ENCODE measurements at regions not wholly inside any gene's neighbourhood (a gene's known extent, or its start where the extent isn't known, plus 50 kb on each side); places are given as distances from the start of the nearest gene placed in this dataset.
"Not testable (repeated sequence)": the region's sequence is repeated elsewhere in the genome, so short reads cannot be mapped to it uniquely, and the experiment has no call there.

DNA sequence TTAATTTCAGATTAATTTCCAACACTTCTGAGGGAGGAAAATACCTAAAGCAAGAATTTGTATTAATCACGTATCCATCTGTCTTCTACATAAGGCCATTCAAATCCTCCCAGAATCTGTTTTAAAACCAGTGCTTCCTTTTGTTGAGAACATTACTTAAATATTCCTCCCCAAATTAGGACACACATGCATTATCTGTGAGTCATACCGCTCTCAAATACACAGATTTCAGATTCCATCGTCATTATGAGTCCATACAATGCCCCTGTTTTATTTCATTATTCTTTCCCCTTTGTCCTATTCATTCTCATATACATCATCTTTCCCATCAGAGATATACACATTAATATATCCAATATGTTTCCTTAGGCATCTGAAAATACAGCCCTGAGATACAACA lies 57.3 kb upstream of the PRSS12 start:
- DNase-seq (ENCODE audit: low read depth in 4 of 4, low spot score in 3 of 4): no peak

- no peak for DNase-seq (ENCODE audit: low read depth in 4 of 4, low spot score in 3 of 4)
Observed at GRCh38 chr4:118417325-118417724, 64.5 kb upstream of the PRSS12 start.

DNA sequence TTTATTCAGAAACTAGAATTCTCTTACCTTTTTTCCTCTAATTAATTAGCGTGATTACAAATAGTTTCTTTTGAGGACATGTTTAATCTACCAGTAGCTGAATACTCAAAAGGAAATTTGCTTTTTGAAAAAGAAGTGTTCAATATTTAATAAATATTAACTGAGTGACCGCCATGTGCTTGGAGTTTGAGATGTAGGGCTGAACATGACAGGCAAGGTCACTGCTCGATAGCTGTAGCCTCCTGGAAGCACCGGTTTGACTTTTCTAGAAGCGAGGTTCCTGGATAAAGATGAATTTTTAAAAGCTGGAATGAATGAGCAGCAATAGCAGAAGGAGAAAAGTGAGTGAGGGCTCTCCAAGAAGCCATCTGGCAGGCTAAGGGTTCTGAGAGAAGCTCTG lies 65.0 kb upstream of the PRSS12 start:
- DNase-seq (ENCODE audit: low read depth in 4 of 4, low spot score in 3 of 4): not testable (repeated sequence)

DNA sequence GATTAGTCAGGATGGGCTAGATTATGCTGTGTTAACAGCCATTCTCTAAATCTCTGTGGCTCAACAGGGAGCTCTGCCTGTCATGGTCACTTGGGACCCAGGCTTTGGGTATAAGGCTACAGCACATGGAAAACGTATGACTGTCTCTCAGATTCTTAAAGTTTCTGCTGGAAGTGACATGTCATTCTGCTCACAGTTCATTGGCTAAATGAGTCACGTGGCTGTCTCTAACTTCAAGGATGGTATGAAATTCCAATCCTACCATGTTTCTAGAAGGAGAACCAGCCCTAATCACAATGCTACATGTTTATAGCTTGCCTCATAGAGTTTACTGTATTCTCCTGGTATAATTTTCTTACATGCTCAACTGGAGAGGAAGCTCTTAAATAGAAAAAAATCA lies 65.6 kb upstream of the PRSS12 start:
- not testable (repeated sequence) for DNase-seq (ENCODE audit: low read depth in 4 of 4, low spot score in 3 of 4)

- DNase-seq (ENCODE audit: low read depth in 4 of 4, low spot score in 3 of 4): not testable (repeated sequence)
Observed at GRCh38 chr4:118419626-118420025, 66.8 kb upstream of the PRSS12 start.

GRCh38 chr4:118424062-118424461 lies 71.3 kb upstream of the PRSS12 start:
- peak in 1 of 4 donors; percentile 1 for DNase-seq (ENCODE audit: low read depth in 4 of 4, low spot score in 3 of 4)

- not testable (repeated sequence) for DNase-seq (ENCODE audit: low read depth in 4 of 4, low spot score in 3 of 4)
Observed at GRCh38 chr4:118428881-118429280, 76.1 kb upstream of the PRSS12 start.

DNA sequence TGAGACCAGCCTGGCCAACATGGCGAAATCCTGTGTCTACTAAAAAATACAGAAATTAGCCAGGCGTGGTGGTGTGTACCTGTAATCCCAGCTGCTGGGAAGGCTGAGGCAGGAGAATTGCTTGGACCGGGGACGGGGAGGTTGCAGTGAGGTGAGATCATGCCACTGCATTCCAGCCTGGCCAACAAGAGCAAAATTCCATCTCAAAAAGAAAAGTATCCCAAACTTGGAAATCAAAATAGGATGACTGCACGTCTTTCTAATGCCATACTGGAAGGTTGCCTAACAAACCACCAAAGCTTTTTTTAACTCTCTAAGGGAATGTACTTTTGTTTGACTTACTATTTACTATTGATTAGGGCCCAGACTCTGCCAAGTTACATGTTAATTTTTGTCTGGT lies 79.6 kb upstream of the PRSS12 start:
- DNase-seq (ENCODE audit: low read depth in 4 of 4, low spot score in 3 of 4): not testable (repeated sequence)

GRCh38 chr4:118433612-118434375 lies 81.0 kb upstream of the PRSS12 start:
- DNase-seq (ENCODE audit: low read depth in 4 of 4, low spot score in 3 of 4): not testable (repeated sequence)

DNA sequence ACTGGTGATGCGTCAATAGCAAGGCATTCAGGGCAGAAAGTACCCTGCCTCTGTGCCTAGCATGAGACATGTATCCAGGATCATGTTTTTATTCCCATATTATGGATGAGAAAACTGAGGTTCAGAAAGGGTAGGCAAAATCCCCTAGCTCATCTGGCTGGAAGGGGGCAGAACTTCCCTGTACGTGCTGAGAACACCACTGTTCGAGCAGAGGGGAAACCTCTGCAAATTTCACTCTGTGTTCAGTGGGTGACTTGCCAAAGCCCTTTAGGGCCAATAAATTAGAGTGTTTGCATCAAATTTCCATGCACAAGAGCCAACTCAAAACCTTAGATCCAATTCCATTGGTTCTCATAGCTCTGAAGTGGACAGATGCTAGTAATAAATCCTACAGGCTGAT lies 82.6 kb upstream of the PRSS12 start:
- not testable (repeated sequence) for DNase-seq (ENCODE audit: low read depth in 4 of 4, low spot score in 3 of 4)

DNA sequence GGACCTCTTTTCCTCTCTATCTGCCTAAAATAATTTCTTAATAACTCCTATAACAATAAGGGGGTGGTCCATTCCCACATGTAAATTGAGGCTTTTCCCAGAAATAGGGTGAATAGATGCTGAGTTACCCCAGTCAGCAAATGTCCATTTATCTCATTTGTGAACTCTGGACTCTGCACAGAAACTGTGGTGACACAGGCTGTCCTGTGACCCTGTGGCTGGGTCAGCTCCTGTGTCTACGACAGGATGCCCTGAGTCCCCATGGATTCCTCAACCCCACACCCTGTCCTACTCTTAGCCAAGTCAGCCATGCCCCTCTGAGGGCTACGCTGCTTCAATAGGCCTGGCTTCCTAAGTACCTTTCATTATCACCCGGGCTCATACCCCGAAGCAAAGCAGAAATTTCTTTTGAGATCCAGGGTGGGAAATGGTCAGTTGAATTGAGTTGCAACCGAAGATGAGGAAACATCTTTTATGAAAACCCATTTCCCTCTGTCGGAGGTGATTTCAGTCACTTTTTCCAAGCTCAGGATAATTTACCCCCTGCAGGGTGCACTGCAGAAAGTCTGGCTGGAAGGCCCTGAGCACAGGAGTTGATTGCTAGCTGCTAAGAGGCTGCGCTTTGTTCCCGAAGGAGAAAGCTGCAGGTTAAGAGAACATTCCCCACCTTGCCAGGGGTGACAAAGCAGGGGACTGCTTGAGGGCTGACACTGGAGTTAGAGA lies 89.5 kb upstream of the PRSS12 start:
- not testable (repeated sequence) for DNase-seq (ENCODE audit: low read depth in 4 of 4, low spot score in 3 of 4)

- DNase-seq (ENCODE audit: low read depth in 4 of 4, low spot score in 3 of 4): not testable (repeated sequence)
Observed at GRCh38 chr4:118447397-118447796, 94.6 kb upstream of the PRSS12 start.

- not testable (repeated sequence) for DNase-seq (ENCODE audit: low read depth in 4 of 4, low spot score in 3 of 4)
Observed at GRCh38 chr4:118454857-118455256, 102.1 kb upstream of the PRSS12 start.

GRCh38 chr4:118461435-118461834 lies 108.6 kb upstream of the PRSS12 start:
- not testable (repeated sequence) for DNase-seq (ENCODE audit: low read depth in 4 of 4, low spot score in 3 of 4)

- not testable (repeated sequence) for DNase-seq (ENCODE audit: low read depth in 4 of 4, low spot score in 3 of 4)
Observed at GRCh38 chr4:118465831-118466230, 113.0 kb upstream of the PRSS12 start.

DNA sequence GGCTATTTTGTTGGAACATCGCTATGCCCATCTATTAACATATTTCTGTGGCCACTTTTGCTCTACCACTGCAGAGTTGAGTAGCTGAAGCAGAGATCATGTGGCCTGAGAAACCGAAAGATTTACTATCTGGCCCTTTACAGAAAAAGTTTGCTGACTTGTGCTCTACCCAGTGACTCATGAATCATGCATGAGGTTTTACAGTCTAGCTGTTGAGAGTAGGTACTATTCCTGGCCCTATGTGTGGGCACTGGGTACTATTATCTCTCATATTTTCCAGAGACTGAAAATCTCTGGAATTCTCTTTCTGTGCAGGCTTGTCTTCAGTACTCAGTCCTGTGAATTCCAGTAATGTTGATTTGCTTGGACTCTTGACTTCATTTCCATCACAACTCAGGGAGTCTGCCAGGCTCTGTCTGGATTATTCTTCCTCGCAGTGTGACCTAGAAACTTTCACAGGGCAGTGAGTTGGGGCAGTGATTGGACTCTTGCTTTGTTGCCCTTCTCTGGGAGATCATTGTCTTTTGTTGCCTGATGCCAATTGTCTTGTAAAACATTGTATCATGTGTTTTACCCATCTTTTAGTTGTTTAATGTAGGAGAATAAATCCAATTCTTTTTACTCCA lies 121.3 kb upstream of the PRSS12 start:
- DNase-seq (ENCODE audit: low read depth in 4 of 4, low spot score in 3 of 4): not testable (repeated sequence)

- not testable (repeated sequence) for DNase-seq (ENCODE audit: low read depth in 4 of 4, low spot score in 3 of 4)
Observed at GRCh38 chr4:118474771-118475170, 122.0 kb upstream of the PRSS12 start.

DNA sequence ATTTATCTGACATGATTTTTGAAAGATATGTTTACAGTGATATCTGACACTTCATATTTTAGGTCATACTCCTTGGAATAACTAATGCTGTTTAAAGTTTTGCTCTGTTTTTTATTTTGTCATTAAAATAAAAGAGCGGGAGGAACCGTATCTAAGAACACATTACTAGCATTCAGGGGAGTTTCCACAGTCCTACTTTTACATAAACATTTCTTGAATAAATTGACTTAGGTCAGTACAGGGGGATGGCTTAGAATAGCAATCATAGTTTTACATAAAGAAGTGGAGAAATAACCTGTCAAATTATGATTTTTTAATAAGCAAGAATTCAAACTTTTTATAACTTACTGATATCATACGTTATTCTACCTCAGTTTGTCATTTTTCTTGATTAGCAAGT lies 123.1 kb upstream of the PRSS12 start:
- not testable (repeated sequence) for DNase-seq (ENCODE audit: low read depth in 4 of 4, low spot score in 3 of 4)

DNA sequence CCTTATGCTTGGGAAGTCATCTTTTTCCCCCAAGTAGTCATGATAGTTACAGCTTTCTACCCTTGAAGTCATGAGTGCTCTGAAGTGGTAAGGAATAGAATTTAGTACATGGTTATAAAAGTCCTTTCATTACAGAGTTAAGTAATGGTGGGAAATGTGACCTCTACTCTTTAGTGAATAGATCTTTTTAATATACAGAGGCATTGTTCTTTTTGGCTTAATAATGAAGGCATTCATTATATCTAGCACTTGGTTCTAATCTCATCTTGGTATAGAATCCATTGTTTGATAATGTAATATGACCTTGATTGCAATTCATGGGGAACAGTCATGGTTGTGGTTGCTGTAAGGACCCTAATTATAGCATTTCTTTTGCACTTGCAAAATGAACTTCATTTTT lies 125.0 kb upstream of the PRSS12 start:
- not testable (repeated sequence) for DNase-seq (ENCODE audit: low read depth in 4 of 4, low spot score in 3 of 4)

GRCh38 chr4:118485801-118486314 lies 133.1 kb upstream of the PRSS12 start:
- DNase-seq (ENCODE audit: low read depth in 4 of 4, low spot score in 3 of 4): not testable (repeated sequence)

GRCh38 chr4:118492963-118493362 lies 140.2 kb upstream of the PRSS12 start:
- DNase-seq (ENCODE audit: low read depth in 4 of 4, low spot score in 3 of 4): not testable (repeated sequence)
